Neural cell (in vitro differentiated cells): ENCODE measurements at regions not wholly inside any gene's neighbourhood (a gene's known extent, or its start where the extent isn't known, plus 50 kb on each side); places are given as distances from the start of the nearest gene placed in this dataset.

Source experiments
- H2AFZ ChIP-seq: fragments of 200-600, 300-800 bp; sonication (generic), shearing (Covaris generic); 2 replicates; pipeline ENCODE4 v1.6.0; 2014; ENCODE audit warnings: low read depth, mild to moderate bottlenecking, antibody characterized with exemption, low read length, moderate library complexity
- H3F3A ChIP-seq: fragments of 200-600 bp; shearing (Covaris generic); 2 replicates; pipeline ENCODE4 v1.6.1; 2016; ENCODE audit warnings: mild to moderate bottlenecking, moderate library complexity, mixed read lengths, antibody characterized with exemption, low read length; ENCODE audit not compliant: insufficient read depth, poor library complexity, severe bottlenecking
- H3K27ac ChIP-seq: fragments of 200-600, 300-800 bp; sonication (generic), shearing (Covaris generic); 2 replicates; pipeline ENCODE4 v1.5.1; 2014; ENCODE audit warnings: mild to moderate bottlenecking, low read length, moderate library complexity
- H3K27me3 ChIP-seq: fragments of 300-800, 200-600 bp; sonication (generic), shearing (Covaris generic); 2 replicates; pipeline ENCODE4 v1.6.0; 2014; ENCODE audit warnings: mild to moderate bottlenecking, low read depth, low read length, moderate library complexity; ENCODE audit not compliant: insufficient read depth
- H3K36me3 ChIP-seq: fragments of 300-800, 200-600 bp; sonication (generic), shearing (Covaris generic); 2 replicates; pipeline ENCODE4 v1.5.1; 2014; ENCODE audit warnings: mild to moderate bottlenecking, antibody characterized with exemption, low read length, moderate library complexity; ENCODE audit not compliant: insufficient read depth
- H3K4me2 ChIP-seq: fragments of 300-800, 200-600 bp; sonication (generic), shearing (Covaris generic); 2 replicates; pipeline ENCODE4 v1.6.0; 2014; ENCODE audit warnings: mild to moderate bottlenecking, low read length
- H3K4me3 ChIP-seq: fragments of 300-800, 200-600 bp; sonication (generic), shearing (Covaris generic); 2 replicates; pipeline ENCODE4 v1.5.1; 2014; ENCODE audit warnings: mild to moderate bottlenecking, low read length, moderate library complexity
- H3K79me2 ChIP-seq: fragments of 200-600 bp; shearing (Covaris generic); replicated peaks from 2 replicates; pipeline ENCODE4 v1.6.0; 2014; ENCODE audit warnings: mild to moderate bottlenecking, low read length, moderate library complexity; ENCODE audit not compliant: insufficient read depth
- H3K9ac ChIP-seq: fragments of 300-800, 200-600 bp; sonication (generic), shearing (Covaris generic); 2 replicates; pipeline ENCODE4 v1.6.1; 2016; ENCODE audit warnings: mild to moderate bottlenecking, low read length, mixed read lengths
- H3K9me2 ChIP-seq: fragments of 200-600 bp; shearing (Covaris generic); 2 replicates; pipeline ENCODE4 v1.6.1; 2016; ENCODE audit warnings: mild to moderate bottlenecking, low read length, mixed read lengths; ENCODE audit not compliant: insufficient read depth
- H3K9me3 ChIP-seq: fragments of 200-600, 300-800 bp; sonication (generic), shearing (Covaris generic); 2 replicates; pipeline ENCODE4 v1.6.1; 2016; ENCODE audit warnings: mild to moderate bottlenecking, mixed run types, low read length, moderate library complexity, mixed read lengths
- H4K20me1 ChIP-seq: fragments of 200-600 bp; shearing (Covaris generic); 2 replicates; pipeline ENCODE4 v1.6.1; 2016; ENCODE audit warnings: mild to moderate bottlenecking, mixed run types; ENCODE audit not compliant: insufficient read depth
- CTCF ChIP-seq: fragments of 450-650 bp; IDR thresholded peaks from 2 replicates; pipeline ENCODE4 v1.5.1; 2014; ENCODE audit warnings: antibody characterized with exemption, mild to moderate bottlenecking, moderate library complexity; ENCODE audit not compliant: poor library complexity, severe bottlenecking
- EP300 ChIP-seq: fragments of 450-650 bp; conservative IDR thresholded peaks from 2 replicates; pipeline ENCODE4 v1.6.1; 2014; ENCODE audit warnings: antibody characterized with exemption, mild to moderate bottlenecking, moderate library complexity; ENCODE audit not compliant: poor library complexity, severe bottlenecking
- EZH2 ChIP-seq: fragments of 200-600, 300-800 bp; shearing (Covaris generic), sonication (generic); IDR thresholded peaks from 2 replicates; pipeline ENCODE4 v1.6.1; 2014; ENCODE audit warnings: antibody characterized with exemption, low read length, borderline replicate concordance, mild to moderate bottlenecking; ENCODE audit not compliant: insufficient read depth, poor library complexity, severe bottlenecking
- MXI1 ChIP-seq: fragments of 450-650 bp; conservative IDR thresholded peaks from 2 replicates; pipeline ENCODE4 v1.6.1; 2014; ENCODE audit warnings: antibody characterized with exemption, mild to moderate bottlenecking; ENCODE audit not compliant: poor library complexity, severe bottlenecking
- POLR2AphosphoS5 ChIP-seq: IDR thresholded peaks from 2 replicates; pipeline ENCODE4 v1.6.1; 2012
- RAD21 ChIP-seq: fragments of 450-650 bp; conservative IDR thresholded peaks from 2 replicates; pipeline ENCODE4 v1.6.1; 2014; ENCODE audit warnings: antibody characterized with exemption, mild to moderate bottlenecking, moderate library complexity
- SMC3 ChIP-seq: fragments of 450-650 bp; conservative IDR thresholded peaks from 2 replicates; pipeline ENCODE4 v1.6.1; 2014; ENCODE audit warnings: antibody characterized with exemption, mild to moderate bottlenecking, moderate library complexity; ENCODE audit not compliant: poor library complexity
- TAF1 ChIP-seq: IDR thresholded peaks from 2 replicates; pipeline ENCODE4 v1.6.1; 2012; ENCODE audit warnings: low read depth
- TF ChIP-seq, protein P1 (sequence below): IDR thresholded peaks from 2 replicates; pipeline ENCODE4 v1.6.1; 2012; ENCODE audit warnings: borderline replicate concordance

DNA sequence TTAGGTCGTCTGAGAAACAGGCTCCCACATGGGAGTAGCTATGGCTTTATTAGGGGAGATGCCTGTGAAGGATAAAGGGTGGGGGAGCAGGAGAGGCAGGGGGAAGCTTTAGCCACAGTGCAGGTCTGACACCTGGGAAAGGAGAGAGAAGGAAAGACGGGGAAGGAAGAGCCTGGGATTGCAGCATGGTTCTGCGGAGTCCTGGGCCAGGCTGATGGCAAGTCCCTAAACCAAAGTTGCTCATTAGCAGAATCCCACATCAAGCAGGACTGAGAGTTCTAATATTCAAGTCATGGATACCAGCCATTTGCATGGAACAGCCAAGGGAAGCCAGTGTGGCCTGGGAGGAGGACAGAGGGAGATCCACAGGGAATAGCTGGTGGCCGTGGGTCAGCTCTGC lies 414.8 kb downstream of the RPS24 start:
- Histone ChIP-seq H3K79me2 (no peaks in the 10 kb centered on the region), H3K9ac (no peak overlapping the region), H3K4me2 (no peak overlapping the region), H2AFZ (no peak overlapping the region), H3K36me3 (no peaks in the 10 kb centered on the region), H3K27ac (no peak overlapping the region), H3K4me3 (no peak overlapping the region), H3F3A (no peaks in the 10 kb centered on the region), H3K9me2 (no peaks in the 10 kb centered on the region), H4K20me1 (no peaks in the 10 kb centered on the region), H3K9me3 (no peaks in the 10 kb centered on the region), H3K27me3 (no peaks in the 10 kb centered on the region)
- TF ChIP-seq EP300: no peak
- TF ChIP-seq EZH2: no peak
- TF ChIP-seq MXI1: no peak
- TF ChIP-seq, protein P1, sequence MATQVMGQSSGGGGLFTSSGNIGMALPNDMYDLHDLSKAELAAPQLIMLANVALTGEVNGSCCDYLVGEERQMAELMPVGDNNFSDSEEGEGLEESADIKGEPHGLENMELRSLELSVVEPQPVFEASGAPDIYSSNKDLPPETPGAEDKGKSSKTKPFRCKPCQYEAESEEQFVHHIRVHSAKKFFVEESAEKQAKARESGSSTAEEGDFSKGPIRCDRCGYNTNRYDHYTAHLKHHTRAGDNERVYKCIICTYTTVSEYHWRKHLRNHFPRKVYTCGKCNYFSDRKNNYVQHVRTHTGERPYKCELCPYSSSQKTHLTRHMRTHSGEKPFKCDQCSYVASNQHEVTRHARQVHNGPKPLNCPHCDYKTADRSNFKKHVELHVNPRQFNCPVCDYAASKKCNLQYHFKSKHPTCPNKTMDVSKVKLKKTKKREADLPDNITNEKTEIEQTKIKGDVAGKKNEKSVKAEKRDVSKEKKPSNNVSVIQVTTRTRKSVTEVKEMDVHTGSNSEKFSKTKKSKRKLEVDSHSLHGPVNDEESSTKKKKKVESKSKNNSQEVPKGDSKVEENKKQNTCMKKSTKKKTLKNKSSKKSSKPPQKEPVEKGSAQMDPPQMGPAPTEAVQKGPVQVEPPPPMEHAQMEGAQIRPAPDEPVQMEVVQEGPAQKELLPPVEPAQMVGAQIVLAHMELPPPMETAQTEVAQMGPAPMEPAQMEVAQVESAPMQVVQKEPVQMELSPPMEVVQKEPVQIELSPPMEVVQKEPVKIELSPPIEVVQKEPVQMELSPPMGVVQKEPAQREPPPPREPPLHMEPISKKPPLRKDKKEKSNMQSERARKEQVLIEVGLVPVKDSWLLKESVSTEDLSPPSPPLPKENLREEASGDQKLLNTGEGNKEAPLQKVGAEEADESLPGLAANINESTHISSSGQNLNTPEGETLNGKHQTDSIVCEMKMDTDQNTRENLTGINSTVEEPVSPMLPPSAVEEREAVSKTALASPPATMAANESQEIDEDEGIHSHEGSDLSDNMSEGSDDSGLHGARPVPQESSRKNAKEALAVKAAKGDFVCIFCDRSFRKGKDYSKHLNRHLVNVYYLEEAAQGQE: no peak
- no peak for TF ChIP-seq RAD21
- no peak for TF ChIP-seq CTCF
- no peak for TF ChIP-seq TAF1
- no peak for TF ChIP-seq SMC3
- TF ChIP-seq POLR2AphosphoS5: no peak

DNA sequence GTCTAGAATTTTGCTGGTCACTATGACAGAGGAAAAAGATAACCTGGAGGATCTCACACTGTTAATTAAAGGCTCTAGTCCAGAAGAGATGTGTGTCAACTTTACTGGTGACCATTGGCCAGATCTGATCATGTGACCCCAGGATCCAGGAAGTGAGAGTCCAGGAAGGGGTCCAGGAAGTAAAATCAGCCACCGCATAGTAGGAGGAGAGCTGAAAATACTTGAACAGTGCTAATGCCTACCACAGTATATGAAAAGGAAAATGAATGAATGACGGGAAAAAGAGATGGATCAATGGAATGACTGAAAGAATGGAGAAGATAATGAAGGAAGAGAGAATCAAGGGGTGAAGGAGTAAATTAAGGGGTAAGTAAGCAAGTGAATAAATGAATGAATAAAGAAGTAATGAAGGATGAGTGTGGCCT lies 415.3 kb downstream of the RPS24 start:
- Histone ChIP-seq H3K4me3 (no peak overlapping the region), H3K36me3 (no peaks in the 10 kb centered on the region), H3K27ac (no peak overlapping the region), H3K79me2 (no peaks in the 10 kb centered on the region), H3F3A (no peaks in the 10 kb centered on the region), H3K4me2 (no peak overlapping the region), H3K9me2 (no peaks in the 10 kb centered on the region), H3K27me3 (no peaks in the 10 kb centered on the region), H2AFZ (no peak overlapping the region), H3K9ac (no peak overlapping the region), H4K20me1 (no peaks in the 10 kb centered on the region), H3K9me3 (no peaks in the 10 kb centered on the region)
- TF ChIP-seq POLR2AphosphoS5 (no peak), EP300 (no peak), TAF1 (no peak), EZH2 (no peak), SMC3 (no peak), MXI1 (no peak), RAD21 (no peak), CTCF (no peak)
- TF ChIP-seq, protein P1: no peak
